B cell (primary cell): ENCODE measurements at regions not wholly inside any gene's neighbourhood (a gene's known extent, or its start where the extent isn't known, plus 50 kb on each side); places are given as distances from the start of the nearest gene placed in this dataset.

Experiments
- ATAC-seq: fragments of 200-7000 bp; cut with Tn5 transposase; one replicate; pipeline ENCODE4 v1.10.0; 2021; ENCODE audit warnings: low read depth, mild to moderate bottlenecking, moderate number of reproducible peaks, moderate library complexity
- CTCF ChIA-PET: fragments of 350-600 bp; sonication (Branson Sonifier 250); formaldehyde crosslinking; loops from one replicate; lab custom pipeline; 2021; ENCODE audit warnings: antibody characterized with exemption, inconsistent platforms; lab: Charles Lee
- POLR2A ChIA-PET: fragments of 350-600 bp; sonication (Branson Sonifier 250); formaldehyde crosslinking; loops from one replicate; lab custom pipeline; 2021; ENCODE audit warnings: antibody characterized with exemption; lab: Charles Lee
- DNase-seq: peaks from one replicate; pipeline ENCODE4 v3.0.0; 2013
- H2AFZ ChIP-seq: 2 replicates; pipeline ENCODE4 v1.6.1; 2012; ENCODE audit warnings: mild to moderate bottlenecking, low read depth, low read length; ENCODE audit not compliant: insufficient read depth, poor library complexity, severe bottlenecking
- H3K27ac ChIP-seq, 2 donors: 1 replicate in 1 of 2; 2 replicates in 1 of 2; pipeline ENCODE4 v1.5.1; 2012 to 2013; ENCODE audit warnings: low read length in 2 of 2, mild to moderate bottlenecking in 2 of 2, moderate library complexity in 1 of 2
- H3K27me3 ChIP-seq, 4 experiments: fragments of 200-600 bp in 1 of 4; sonication (generic) in 1 of 4; replicated peaks in 1 of 4; 1 replicate in 2 of 4; 2 replicates in 2 of 4; pipeline versions ENCODE4 v1.6.1 to v1.7.0; 2013 to 2016; ENCODE audit warnings: low read length in 3 of 4, mild to moderate bottlenecking in 2 of 4, mixed read lengths in 1 of 4, moderate library complexity in 1 of 4; ENCODE audit not compliant: insufficient read depth in 4 of 4, control insufficient read depth in 3 of 4; ENCODE audit errors: control extremely low read depth in 1 of 4
- H3K36me3 ChIP-seq, 2 experiments: replicated peaks in 1 of 2; 1 replicate in 1 of 2; 2 replicates in 1 of 2; pipeline versions ENCODE4 v1.6.1 to v1.7.1; 2013; ENCODE audit warnings: low read length in 1 of 2; ENCODE audit not compliant: insufficient read depth in 2 of 2, control insufficient read depth in 1 of 2; ENCODE audit errors: control extremely low read depth in 1 of 2, extremely low read depth in 1 of 2
- H3K4me1 ChIP-seq, 2 donors: fragments of 200-600 bp in 1 of 2; sonication (generic) in 1 of 2; 1 replicate in 1 of 2; 2 replicates in 1 of 2; pipeline versions ENCODE4 v1.5.1 to v1.6.1; 2013 to 2017; ENCODE audit warnings: low read length in 2 of 2; ENCODE audit not compliant: control insufficient read depth in 2 of 2, insufficient read depth in 2 of 2
- H3K4me2 ChIP-seq: replicated peaks from 2 replicates; pipeline ENCODE3; 2012; ENCODE audit warnings: mild to moderate bottlenecking, low read depth, low read length; ENCODE audit not compliant: poor library complexity, severe bottlenecking
- H3K4me3 ChIP-seq, 5 experiments: fragments of 200-600 bp in 1 of 5; sonication (generic) in 1 of 5; 1 replicate in 3 of 5; 2 replicates in 2 of 5; pipeline versions ENCODE4 v1.5.1 to v1.7.0; 2011 to 2016; ENCODE audit warnings: low read length in 4 of 5, mild to moderate bottlenecking in 4 of 5, low read depth in 2 of 5, control low read depth in 1 of 5, moderate library complexity in 1 of 5; ENCODE audit not compliant: insufficient read depth in 1 of 5; ENCODE audit errors: control extremely low read depth in 1 of 5, extremely low read depth in 1 of 5
- H3K79me2 ChIP-seq: fragments of 200-600 bp; sonication (generic); one replicate; pipeline ENCODE4 v1.6.0; 2016; ENCODE audit warnings: low read length; ENCODE audit not compliant: control insufficient read depth, insufficient read depth
- H3K9ac ChIP-seq: fragments of 200-600 bp; sonication (generic); 2 replicates; pipeline ENCODE4 v1.6.1; 2017; ENCODE audit warnings: mild to moderate bottlenecking, low read length, moderate library complexity
- H3K9me3 ChIP-seq, 3 donors: one replicate each; pipeline versions ENCODE4 v1.6.1 to v1.7.1; 2013; ENCODE audit warnings: low read length in 2 of 3; ENCODE audit not compliant: control insufficient read depth in 2 of 3, insufficient read depth in 1 of 3; ENCODE audit errors: control extremely low read depth in 1 of 3
- H4K20me1 ChIP-seq: 2 replicates; pipeline ENCODE4 v1.6.0; 2012; ENCODE audit warnings: mild to moderate bottlenecking, low read length; ENCODE audit not compliant: insufficient read depth, control insufficient read depth, poor library complexity, severe bottlenecking
- H3K27ac Mint-ChIP-seq: one replicate; pipeline ENCODE4 v1.8.0; 2021; ENCODE audit warnings: mixed read lengths
- H3K27me3 Mint-ChIP-seq: one replicate; pipeline ENCODE4 v1.8.0; 2021; ENCODE audit warnings: mixed read lengths
- H3K4me1 Mint-ChIP-seq: one replicate; pipeline ENCODE4 v1.8.0; 2021; ENCODE audit warnings: mixed read lengths
- H3K4me3 Mint-ChIP-seq: one replicate; pipeline ENCODE4 v1.8.0; 2021; ENCODE audit warnings: mixed read lengths
- H3K9me3 Mint-ChIP-seq: one replicate; pipeline ENCODE4 v1.8.0; 2022; ENCODE audit warnings: mixed read lengths; ENCODE audit not compliant: insufficient read depth
- EZH2 ChIP-seq: IDR thresholded peaks from 2 replicates; pipeline ENCODE4 v1.6.1; 2012; ENCODE audit warnings: borderline replicate concordance, low read depth, mild to moderate bottlenecking, moderate library complexity, low read length; ENCODE audit not compliant: insufficient read depth, poor library complexity, severe bottlenecking
- WGBS: methylation state at CpG from one replicate; pipeline ENCODE4 v1.1.5; 2013; ENCODE audit warnings: missing lambda C conversion rate; ENCODE audit not compliant: insufficient coverage; 5-methylcytosine and 5-hydroxymethylcytosine counted together
- intact Hi-C: fragments of 100-400 bp; cut with micrococcal nuclease; formaldehyde crosslinking; loops from one replicate; pipeline ENCODE4 v1.10.0; 2022
- TF ChIP-seq, protein P1 (sequence below): fragments of 200-600 bp; IDR thresholded peaks from one replicate; pipeline ENCODE4 v1.8.0; 2022; ENCODE audit warnings: antibody characterized with exemption, mild to moderate bottlenecking

DNA sequence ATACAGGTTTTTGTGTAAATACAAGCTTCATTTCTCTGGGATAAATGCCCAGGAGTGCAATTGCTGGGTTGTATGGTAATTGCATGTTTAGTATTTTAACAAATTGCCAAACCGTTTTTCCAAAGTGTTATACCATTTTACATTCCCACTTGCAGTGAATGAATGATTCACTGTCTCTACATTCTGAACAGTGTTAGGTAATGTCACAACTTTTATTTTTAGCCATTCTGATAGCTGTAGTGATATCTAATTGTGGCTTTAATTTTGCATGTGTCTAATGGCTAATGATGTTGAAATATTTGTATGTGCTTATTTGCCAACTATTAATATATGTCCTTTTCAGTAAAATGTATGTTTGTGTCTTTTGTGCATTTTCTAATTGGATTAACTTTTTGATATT lies 156.9 kb upstream of the CES5A start:
- ChIA-PET CTCF (interaction anchor here (0.6 kb wide), 1 partner anchor 29 kb away, joined by 3 read pairs; no protein-coding TSS in a partner anchor), POLR2A (no interaction called here)
- H3K9me3 ChIP-seq, result peaks cover 0 to 3% (median 3%) of the 10 kb centered on the region in 3 donors
- H4K20me1 ChIP-seq, result no peaks in the 10 kb centered on the region
- peaks cover 8% of the 10 kb centered on the region for H3K9me3 Mint-ChIP-seq
- H3K36me3 ChIP-seq, result no peaks in the 10 kb centered on the region
- H3K27ac ChIP-seq, result no peak overlapping the region
- no CpG with 5 or more reads among the region's 1 CpG for WGBS
- TF ChIP-seq, protein P1, sequence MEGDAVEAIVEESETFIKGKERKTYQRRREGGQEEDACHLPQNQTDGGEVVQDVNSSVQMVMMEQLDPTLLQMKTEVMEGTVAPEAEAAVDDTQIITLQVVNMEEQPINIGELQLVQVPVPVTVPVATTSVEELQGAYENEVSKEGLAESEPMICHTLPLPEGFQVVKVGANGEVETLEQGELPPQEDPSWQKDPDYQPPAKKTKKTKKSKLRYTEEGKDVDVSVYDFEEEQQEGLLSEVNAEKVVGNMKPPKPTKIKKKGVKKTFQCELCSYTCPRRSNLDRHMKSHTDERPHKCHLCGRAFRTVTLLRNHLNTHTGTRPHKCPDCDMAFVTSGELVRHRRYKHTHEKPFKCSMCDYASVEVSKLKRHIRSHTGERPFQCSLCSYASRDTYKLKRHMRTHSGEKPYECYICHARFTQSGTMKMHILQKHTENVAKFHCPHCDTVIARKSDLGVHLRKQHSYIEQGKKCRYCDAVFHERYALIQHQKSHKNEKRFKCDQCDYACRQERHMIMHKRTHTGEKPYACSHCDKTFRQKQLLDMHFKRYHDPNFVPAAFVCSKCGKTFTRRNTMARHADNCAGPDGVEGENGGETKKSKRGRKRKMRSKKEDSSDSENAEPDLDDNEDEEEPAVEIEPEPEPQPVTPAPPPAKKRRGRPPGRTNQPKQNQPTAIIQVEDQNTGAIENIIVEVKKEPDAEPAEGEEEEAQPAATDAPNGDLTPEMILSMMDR, result no peak
- TF ChIP-seq EZH2, result no peak
- H3K27me3 ChIP-seq, result peaks cover 0 to 5% (median 2%) of the 10 kb centered on the region in 4 experiments
- no peak for ATAC-seq
- no peaks in the 10 kb centered on the region for H3K79me2 ChIP-seq
- intact Hi-C loops, result no loop called here
- DNase-seq, result no peak
- H3K4me3 ChIP-seq, result no peak overlapping the region
- no peaks in the 10 kb centered on the region for H3K4me1 Mint-ChIP-seq
- no peak overlapping the region for H3K4me3 Mint-ChIP-seq
- H3K4me2 ChIP-seq, result no peak overlapping the region
- no peak overlapping the region for H3K9ac ChIP-seq
- no peaks in the 10 kb centered on the region for H3K4me1 ChIP-seq
- peaks cover 35% of the 10 kb centered on the region for H3K27me3 Mint-ChIP-seq
- H3K27ac Mint-ChIP-seq, result no peak overlapping the region
- H2AFZ ChIP-seq, result no peak overlapping the region

GRCh38 chr16:56029026-56029425 lies 153.9 kb upstream of the CES5A start:
- H3K9me3 Mint-ChIP-seq, result no peaks in the 10 kb centered on the region
- Histone ChIP-seq H3K36me3 (no peaks in the 10 kb centered on the region), H4K20me1 (no peaks in the 10 kb centered on the region), H3K79me2 (no peaks in the 10 kb centered on the region), H3K4me3 (no peak overlapping the region), H3K9ac (no peak overlapping the region), H3K27me3 (peaks cover 0 to 5% (median 2%) of the 10 kb centered on the region in 4 experiments), H2AFZ (no peak overlapping the region), H3K4me2 (no peak overlapping the region), H3K4me1 (no peaks in the 10 kb centered on the region), H3K9me3 (no peaks in the 10 kb centered on the region), H3K27ac (no peak overlapping the region)
- ChIA-PET CTCF (no interaction called here), POLR2A (no interaction called here)
- TF ChIP-seq, protein P1, result no peak
- no peak for TF ChIP-seq EZH2
- H3K27ac Mint-ChIP-seq, result no peak overlapping the region
- peaks cover 35% of the 10 kb centered on the region for H3K27me3 Mint-ChIP-seq
- DNase-seq (no peak), ATAC-seq (no peak)
- intact Hi-C loops, result no loop called here
- no peaks in the 10 kb centered on the region for H3K4me1 Mint-ChIP-seq
- H3K4me3 Mint-ChIP-seq, result no peak overlapping the region
